MM.1S (cell line): ENCODE measurements at regions not wholly inside any gene's neighbourhood (a gene's known extent, or its start where the extent isn't known, plus 50 kb on each side); places are given as distances from the start of the nearest gene placed in this dataset.

Experiments
- DNase-seq: peaks from one replicate; pipeline ENCODE4 v3.0.0-alpha.2; 2015
- H2AFZ ChIP-seq: fragments of 300-600 bp; sonication (generic); 2 replicates; pipeline ENCODE4 v1.6.0; 2016; ENCODE audit warnings: antibody characterized with exemption, low read length
- H3F3A ChIP-seq: fragments of 300-600 bp; sonication (generic); 2 replicates; pipeline ENCODE4 v1.6.1; 2016; ENCODE audit warnings: mild to moderate bottlenecking, antibody characterized with exemption, low read length, moderate library complexity, mixed read lengths; ENCODE audit not compliant: insufficient read depth
- H3K27ac ChIP-seq: fragments of 300-600 bp; sonication (generic); 2 replicates; pipeline ENCODE4 v1.5.1; 2016; ENCODE audit warnings: mild to moderate bottlenecking, low read length
- H3K27me3 ChIP-seq: fragments of 300-600 bp; sonication (generic); replicated peaks from 2 replicates; pipeline ENCODE4 v1.6.0; 2016; ENCODE audit warnings: low read length; ENCODE audit not compliant: insufficient read depth
- H3K36me3 ChIP-seq: fragments of 300-600 bp; sonication (generic); replicated peaks from 2 replicates; pipeline ENCODE4 v1.6.1; 2016; ENCODE audit warnings: mild to moderate bottlenecking, low read length, mixed read lengths; ENCODE audit not compliant: insufficient read depth
- H3K4me1 ChIP-seq: fragments of 300-600 bp; sonication (generic); 2 replicates; pipeline ENCODE4 v1.6.1; 2016; ENCODE audit warnings: low read length, mixed read lengths
- H3K4me2 ChIP-seq: fragments of 300-600 bp; sonication (generic); 2 replicates; pipeline ENCODE4 v1.6.0; 2016; ENCODE audit warnings: low read depth, low read length
- H3K4me3 ChIP-seq: fragments of 300-600 bp; sonication (generic); 2 replicates; pipeline ENCODE4 v1.5.1; 2016; ENCODE audit warnings: low read length, mixed read lengths
- H3K79me2 ChIP-seq: fragments of 300-600 bp; sonication (generic); 2 replicates; pipeline ENCODE4 v1.6.1; 2016; ENCODE audit warnings: mixed run types, low read length, mixed read lengths
- H3K9ac ChIP-seq: fragments of 300-600 bp; sonication (generic); 2 replicates; pipeline ENCODE4 v1.6.1; 2016; ENCODE audit warnings: low read length, mixed read lengths
- H3K9me2 ChIP-seq: fragments of 300-600 bp; sonication (generic); replicated peaks from 2 replicates; pipeline ENCODE4 v1.6.1; 2016; ENCODE audit warnings: mild to moderate bottlenecking, low read length, mixed read lengths; ENCODE audit not compliant: insufficient read depth
- H3K9me3 ChIP-seq: fragments of 300-600 bp; sonication (generic); replicated peaks from 2 replicates; pipeline ENCODE4 v1.6.1; 2016; ENCODE audit warnings: mild to moderate bottlenecking, low read length, mixed read lengths; ENCODE audit not compliant: insufficient read depth
- H4K20me1 ChIP-seq: fragments of 300-600 bp; sonication (generic); 2 replicates; pipeline ENCODE4 v1.6.1; 2016; ENCODE audit warnings: mild to moderate bottlenecking, low read length, moderate library complexity, mixed read lengths; ENCODE audit not compliant: insufficient read depth
- EZH2 ChIP-seq: fragments of 300-600 bp; sonication (generic); optimal IDR thresholded peaks from 2 replicates; pipeline ENCODE3; 2017; ENCODE audit warnings: low read depth, mild to moderate bottlenecking, antibody characterized with exemption, low read length, mixed read lengths
- EZH2phosphoT487 ChIP-seq: fragments of 300-600 bp; sonication (generic); IDR thresholded peaks from 2 replicates; pipeline ENCODE4 v1.6.1; 2018; ENCODE audit warnings: antibody characterized with exemption, low read length
- TF ChIP-seq, protein P1 (sequence below): fragments of 300-600 bp; sonication (generic); IDR thresholded peaks from 2 replicates; pipeline ENCODE4 v1.5.1; 2016; ENCODE audit warnings: antibody characterized with exemption, low read length, mixed read lengths

DNA sequence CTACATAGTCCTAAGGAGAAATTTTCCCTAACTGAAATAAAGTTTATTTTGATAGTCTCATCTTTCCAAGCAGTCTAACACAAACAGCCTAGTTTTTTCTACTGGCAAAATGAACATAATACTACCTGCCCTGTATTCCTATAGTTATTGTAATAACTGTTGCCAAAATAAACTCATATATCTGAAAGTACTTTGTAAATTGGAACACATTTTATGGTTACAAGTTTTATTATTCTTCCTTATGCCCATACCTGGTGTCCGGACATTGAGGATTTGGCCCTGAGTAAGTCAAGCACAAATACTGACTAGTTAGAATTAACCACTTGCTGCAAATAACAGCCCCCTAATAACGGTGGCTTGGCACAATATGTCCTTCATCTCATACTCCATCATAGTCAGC is 120.4 kb upstream of the TOM1L1 start:
- H3K4me1 ChIP-seq, result no peaks in the 10 kb centered on the region
- H3K4me2 ChIP-seq, result no peak overlapping the region
- H3K27me3 ChIP-seq, result no peaks in the 10 kb centered on the region
- no peak overlapping the region for H2AFZ ChIP-seq
- DNase-seq, result no peak
- no peaks in the 10 kb centered on the region for H4K20me1 ChIP-seq
- no peak for TF ChIP-seq EZH2phosphoT487
- TF ChIP-seq, protein P1, sequence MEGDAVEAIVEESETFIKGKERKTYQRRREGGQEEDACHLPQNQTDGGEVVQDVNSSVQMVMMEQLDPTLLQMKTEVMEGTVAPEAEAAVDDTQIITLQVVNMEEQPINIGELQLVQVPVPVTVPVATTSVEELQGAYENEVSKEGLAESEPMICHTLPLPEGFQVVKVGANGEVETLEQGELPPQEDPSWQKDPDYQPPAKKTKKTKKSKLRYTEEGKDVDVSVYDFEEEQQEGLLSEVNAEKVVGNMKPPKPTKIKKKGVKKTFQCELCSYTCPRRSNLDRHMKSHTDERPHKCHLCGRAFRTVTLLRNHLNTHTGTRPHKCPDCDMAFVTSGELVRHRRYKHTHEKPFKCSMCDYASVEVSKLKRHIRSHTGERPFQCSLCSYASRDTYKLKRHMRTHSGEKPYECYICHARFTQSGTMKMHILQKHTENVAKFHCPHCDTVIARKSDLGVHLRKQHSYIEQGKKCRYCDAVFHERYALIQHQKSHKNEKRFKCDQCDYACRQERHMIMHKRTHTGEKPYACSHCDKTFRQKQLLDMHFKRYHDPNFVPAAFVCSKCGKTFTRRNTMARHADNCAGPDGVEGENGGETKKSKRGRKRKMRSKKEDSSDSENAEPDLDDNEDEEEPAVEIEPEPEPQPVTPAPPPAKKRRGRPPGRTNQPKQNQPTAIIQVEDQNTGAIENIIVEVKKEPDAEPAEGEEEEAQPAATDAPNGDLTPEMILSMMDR, result no peak
- H3K9me2 ChIP-seq, result no peaks in the 10 kb centered on the region
- H3K4me3 ChIP-seq, result no peak overlapping the region
- H3K36me3 ChIP-seq, result no peaks in the 10 kb centered on the region
- no peak overlapping the region for H3K27ac ChIP-seq
- H3K9ac ChIP-seq, result no peak overlapping the region
- H3K9me3 ChIP-seq, result no peaks in the 10 kb centered on the region
- H3F3A ChIP-seq, result no peaks in the 10 kb centered on the region
- no peaks in the 10 kb centered on the region for H3K79me2 ChIP-seq

DNA sequence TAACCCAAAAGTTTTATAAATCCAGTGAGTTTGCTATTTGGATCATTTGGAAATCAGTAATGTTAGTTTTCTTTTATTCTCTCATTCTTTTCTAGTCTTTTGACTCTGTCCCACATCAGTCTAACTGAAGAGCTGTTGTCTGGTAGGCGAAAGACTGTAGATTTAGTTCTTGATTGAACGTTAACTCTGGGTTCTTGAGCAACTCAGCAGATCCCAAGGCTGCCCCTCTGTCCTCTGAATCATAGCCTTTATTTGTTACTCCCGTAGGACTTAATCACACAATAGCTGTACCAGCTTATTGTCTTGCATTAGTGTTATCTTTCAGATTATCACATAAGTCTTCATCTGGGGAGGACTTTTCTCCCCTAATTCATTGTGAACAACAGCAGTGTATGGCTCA is 119.3 kb upstream of the TOM1L1 start:
- Histone ChIP-seq H3K9me2 (no peaks in the 10 kb centered on the region), H3K4me1 (no peaks in the 10 kb centered on the region)

DNA sequence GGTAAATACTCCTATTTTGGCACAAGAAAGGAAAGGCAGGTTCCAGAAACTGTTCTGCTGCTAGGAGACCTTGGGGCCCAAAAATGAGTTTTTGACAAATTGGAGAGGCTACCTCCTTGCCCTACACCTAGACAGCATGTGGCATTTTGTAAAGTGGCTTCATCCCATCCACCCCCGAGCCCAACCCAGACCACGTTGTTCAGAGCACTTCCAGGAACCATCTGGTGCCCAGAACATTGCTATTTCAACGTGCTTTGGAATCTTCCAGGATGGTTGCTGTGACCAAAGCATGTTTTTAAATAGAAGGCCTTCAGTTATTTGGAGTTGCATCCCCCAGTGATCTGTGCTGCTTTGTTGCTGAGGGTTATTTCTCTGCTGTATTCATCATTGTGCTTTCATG is 116.3 kb upstream of the TOM1L1 start:
- no peaks in the 10 kb centered on the region for H3F3A ChIP-seq
- TF ChIP-seq, protein P1, result no peak
- no peak for TF ChIP-seq EZH2
- no peak for TF ChIP-seq EZH2phosphoT487
- H3K4me1 ChIP-seq, result no peaks in the 10 kb centered on the region
- H4K20me1 ChIP-seq, result no peaks in the 10 kb centered on the region
- DNase-seq, result no peak
- H3K9me3 ChIP-seq, result no peaks in the 10 kb centered on the region
- no peak overlapping the region for H3K27ac ChIP-seq
- no peaks in the 10 kb centered on the region for H3K79me2 ChIP-seq
- no peaks in the 10 kb centered on the region for H3K27me3 ChIP-seq
- H2AFZ ChIP-seq, result no peak overlapping the region
- H3K4me2 ChIP-seq, result no peak overlapping the region
- no peak overlapping the region for H3K9ac ChIP-seq
- H3K36me3 ChIP-seq, result no peaks in the 10 kb centered on the region
- H3K4me3 ChIP-seq, result no peak overlapping the region
- H3K9me2 ChIP-seq, result no peaks in the 10 kb centered on the region

More for the DNA sequence above, 119.3 kb upstream of the TOM1L1 start:
- Histone ChIP-seq H3K27ac (no peak overlapping the region), H3K9ac (no peak overlapping the region), H2AFZ (no peak overlapping the region), H4K20me1 (no peaks in the 10 kb centered on the region), H3K79me2 (no peaks in the 10 kb centered on the region), H3K4me2 (no peak overlapping the region), H3F3A (no peaks in the 10 kb centered on the region), H3K9me3 (no peaks in the 10 kb centered on the region), H3K4me3 (no peak overlapping the region), H3K36me3 (no peaks in the 10 kb centered on the region), H3K27me3 (no peaks in the 10 kb centered on the region)
- no peak for TF ChIP-seq EZH2phosphoT487
- TF ChIP-seq, protein P1, result no peak
- no peak for TF ChIP-seq EZH2
- no peak for DNase-seq
